ENCODE measurements at regions not wholly inside any gene's neighbourhood (a gene's known extent, or its start where the extent isn't known, plus 50 kb on each side); places are given as distances from the start of the nearest gene placed in this dataset.

DNA sequence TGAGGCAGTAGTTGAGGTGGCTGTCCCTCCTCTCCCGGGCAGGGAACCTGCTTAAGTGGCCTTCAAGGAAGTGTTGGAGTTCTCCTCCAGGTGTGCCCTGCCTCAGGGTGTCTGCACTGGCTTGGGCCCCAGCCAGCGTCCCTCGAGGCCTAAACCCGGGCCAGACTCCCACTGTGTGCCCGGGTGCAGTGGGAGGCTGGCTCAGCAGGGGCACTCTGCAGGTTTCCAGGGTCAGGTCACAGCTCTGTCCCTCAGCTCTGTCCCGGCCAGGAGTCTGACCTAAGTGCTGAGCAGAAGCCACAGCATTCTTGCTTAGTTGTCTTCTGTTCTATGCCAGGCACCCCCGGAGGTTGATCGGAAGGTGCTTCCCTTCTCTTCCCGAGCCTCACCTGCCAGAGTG lies 69.0 kb upstream of the OTOS start:
- DNase-seq (ENCODE audit: low spot score): no peak

GRCh38 chr2:240210198-240210965 lies 69.9 kb upstream of the OTOS start:
- DNase-seq (ENCODE audit: low spot score): no peak

DNA sequence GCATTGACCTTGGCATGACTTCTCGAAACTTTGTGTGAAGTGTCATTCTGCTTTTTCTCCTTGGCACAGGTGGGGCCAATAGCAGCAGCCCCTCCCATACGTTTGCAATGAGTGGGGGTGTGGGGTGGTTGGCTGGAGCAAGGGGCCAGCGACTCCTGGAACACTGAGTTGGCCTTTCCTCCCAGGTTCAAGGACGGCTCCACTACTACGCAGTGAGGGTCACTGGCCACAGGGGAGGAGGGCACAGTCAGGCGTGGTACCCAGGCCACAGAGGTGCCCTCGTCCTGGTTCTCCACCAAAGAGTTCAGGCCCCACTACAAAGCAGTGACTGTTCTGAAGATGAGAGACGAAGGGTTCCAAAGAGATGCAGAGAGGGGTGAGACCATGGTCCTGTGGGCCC lies 70.6 kb upstream of the OTOS start:
- no peak for DNase-seq (ENCODE audit: low spot score)

DNA sequence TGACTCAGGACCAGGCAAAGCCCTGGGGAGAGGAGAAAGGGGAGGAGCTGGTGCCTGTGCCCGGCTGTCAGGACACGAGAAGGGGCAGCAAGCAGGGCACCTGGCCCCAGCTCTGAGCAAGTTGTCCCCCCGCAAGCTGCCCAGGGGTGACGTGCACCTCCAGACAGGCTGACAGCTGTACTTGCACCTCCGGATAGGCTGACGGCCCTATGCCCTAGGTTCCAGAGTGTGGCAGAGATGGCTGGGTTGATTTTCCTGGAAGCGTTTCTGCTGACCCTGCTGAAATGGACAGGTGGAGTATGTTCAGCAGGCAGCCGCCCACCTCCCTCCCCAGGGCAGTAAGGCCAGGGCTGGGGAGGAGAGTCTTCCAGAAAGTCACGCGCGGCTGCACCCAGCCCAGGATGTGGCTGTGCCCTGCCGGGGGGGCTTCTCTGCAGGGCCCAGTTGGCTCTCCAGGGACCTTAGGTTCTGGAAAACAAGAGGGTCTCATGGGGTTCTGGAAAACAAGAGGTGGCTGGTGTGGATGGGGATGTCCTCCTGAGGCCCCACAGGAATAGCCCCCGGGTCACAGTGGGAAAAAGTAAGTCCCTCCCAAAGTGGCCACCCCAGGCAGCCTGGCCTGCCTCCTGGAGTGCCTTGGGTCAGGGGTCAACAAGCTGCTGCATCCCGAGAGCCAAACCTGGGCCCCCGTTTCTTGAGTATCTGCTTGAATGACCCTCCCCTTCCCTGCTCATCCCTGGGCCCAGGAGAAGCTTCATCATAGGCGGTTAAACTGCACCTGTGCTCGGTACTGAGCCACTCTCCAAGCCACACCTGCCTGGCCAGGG lies 71.4 kb upstream of the OTOS start:
- no peak for DNase-seq (ENCODE audit: low spot score)

DNA sequence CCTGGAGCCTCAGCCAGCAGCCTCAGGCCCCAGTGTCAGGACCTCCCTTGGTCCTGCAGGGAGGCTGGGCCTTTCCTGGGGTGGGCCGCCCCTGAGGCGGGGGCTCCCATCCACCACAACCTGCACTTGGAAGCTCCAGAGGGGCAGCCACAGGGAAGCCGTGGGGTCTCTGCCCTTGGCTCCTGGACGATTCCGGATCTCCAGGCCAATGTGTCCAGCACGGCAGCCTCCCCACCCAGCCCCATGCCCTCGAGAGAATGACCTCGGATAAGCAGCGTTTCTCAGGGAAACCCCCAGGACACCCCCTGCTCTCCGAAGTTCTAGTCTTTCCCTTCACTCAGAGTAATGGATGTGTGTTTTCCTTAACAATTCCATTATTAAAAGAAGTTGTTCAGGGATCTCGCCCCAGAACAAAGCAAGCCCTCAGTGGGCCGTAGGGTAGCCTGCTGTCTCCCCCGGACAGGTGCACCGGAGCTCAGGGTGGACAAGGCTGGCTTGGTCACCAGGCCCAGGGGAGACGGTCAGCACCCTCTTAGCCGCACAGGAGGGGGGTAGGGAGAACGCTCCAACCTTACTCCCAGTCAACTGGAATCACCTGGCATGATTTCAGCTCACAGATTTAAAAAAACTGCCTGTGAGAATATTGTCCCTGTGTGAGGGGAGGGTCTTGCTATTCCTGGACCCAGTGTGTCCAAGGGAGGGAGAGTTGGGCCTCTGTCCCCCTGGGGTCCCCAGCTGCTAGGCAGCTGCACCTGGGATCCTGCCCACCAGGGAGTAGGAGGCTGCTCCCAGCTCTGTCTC lies 72.2 kb upstream of the OTOS start:
- no peak for DNase-seq (ENCODE audit: low spot score)

DNA sequence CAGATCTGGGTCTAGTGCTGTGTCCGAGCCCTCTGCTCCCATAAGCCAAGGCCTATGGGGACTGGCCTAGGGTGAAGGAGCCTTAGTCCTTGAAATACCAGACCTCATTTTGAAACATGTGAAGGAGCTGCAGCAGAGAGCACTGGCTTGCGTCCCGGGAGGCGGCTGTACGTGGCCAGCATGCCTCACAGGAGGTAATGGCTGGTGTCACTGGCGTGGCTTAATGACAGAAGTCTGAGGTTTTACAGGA lies 72.7 kb upstream of the OTOS start:
- DNase-seq (ENCODE audit: low spot score): no peak

GRCh38 chr2:240213476-240214421 lies 73.3 kb upstream of the OTOS start:
- no peak for DNase-seq (ENCODE audit: low spot score)

- no peak for DNase-seq (ENCODE audit: low spot score)
These were observed 74.6 kb upstream of the OTOS start for GRCh38 chr2:240214790-240215675.

DNA sequence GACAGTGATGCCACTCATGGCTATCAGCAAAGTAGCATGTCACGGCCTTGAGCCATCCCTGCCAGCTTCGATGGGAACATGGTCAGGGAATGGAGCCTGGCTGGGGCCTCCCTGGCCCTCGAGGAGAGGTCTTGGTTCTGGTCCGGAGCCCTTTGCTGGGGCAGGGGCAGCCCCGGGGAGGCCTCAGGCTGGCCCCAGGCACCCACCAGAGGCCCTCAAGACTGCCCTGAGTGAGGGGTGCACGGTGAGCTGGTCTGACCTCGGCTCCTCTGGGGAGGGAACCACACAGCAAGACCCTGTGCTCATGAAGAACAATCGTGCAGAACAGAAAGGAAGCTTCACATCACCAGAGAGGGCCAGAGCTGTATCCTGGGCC lies 75.2 kb upstream of the OTOS start:
- no peak for DNase-seq (ENCODE audit: low spot score)

- DNase-seq (ENCODE audit: low spot score): no peak
These were observed 75.7 kb upstream of the OTOS start for GRCh38 chr2:240216167-240216566.

DNA sequence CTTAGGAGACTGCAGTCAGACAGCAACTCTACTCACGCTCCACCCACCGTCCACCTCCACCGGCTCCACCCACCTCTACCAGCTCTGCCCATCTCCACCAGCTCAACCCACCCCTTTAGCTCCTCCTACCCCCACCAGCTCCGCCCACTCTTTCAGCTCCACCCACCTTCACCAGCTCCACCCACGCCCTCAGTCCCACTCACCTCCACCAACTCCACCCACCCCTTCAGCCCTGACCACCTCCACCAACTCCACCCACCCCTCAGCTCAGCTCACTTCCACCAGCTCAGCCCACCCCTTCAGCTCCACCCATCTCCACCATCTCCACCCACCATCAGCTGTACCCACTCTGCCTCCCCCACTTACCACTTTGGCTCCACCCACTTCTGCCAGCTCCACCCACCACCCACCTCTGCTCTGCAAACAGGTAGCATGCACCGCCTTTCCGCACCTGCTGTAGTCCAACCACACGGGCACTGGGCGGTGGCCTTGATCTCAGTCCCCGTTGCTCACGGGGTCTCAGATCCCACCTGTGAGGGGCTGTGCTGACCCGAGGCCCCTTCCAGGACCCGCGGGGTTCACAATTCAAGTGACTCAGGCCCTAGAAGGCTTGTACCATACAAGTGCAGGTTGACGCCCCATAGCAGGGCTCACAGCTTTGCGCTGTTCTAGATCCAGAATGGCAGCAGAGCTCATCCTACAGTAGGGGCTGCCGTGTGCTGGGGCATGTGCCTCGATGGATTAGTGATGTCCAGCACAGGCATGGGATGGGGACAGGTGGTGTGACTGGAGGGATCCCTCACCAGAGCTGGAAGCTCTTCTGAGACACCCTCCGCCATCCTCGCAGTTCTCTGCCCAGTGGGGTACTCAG lies 77.2 kb upstream of the OTOS start:
- no peak for DNase-seq (ENCODE audit: low spot score)

- DNase-seq (ENCODE audit: low spot score): no peak
These were observed 78.9 kb upstream of the OTOS start for GRCh38 chr2:240219208-240219890.

DNA sequence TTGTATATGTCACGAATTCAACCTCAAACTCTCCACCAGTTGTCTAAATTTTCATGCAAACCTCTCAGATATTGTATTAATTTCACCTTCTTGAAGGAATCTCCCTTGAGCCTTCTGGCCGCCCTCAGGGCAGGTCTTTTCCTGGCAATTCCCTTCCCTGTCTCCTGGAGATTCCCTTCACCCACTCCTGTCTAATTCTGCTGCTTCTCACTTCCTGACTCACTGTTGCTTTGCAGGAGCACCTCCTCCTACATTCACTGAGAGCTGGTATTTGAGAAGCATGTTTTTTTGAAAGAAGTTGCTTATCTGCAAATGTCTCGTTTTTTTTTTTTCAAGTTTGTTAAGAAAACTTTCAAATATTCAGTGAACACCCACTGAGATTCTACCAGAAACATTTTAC lies 79.9 kb upstream of the OTOS start:
- no peak for DNase-seq (ENCODE audit: low spot score)

DNA sequence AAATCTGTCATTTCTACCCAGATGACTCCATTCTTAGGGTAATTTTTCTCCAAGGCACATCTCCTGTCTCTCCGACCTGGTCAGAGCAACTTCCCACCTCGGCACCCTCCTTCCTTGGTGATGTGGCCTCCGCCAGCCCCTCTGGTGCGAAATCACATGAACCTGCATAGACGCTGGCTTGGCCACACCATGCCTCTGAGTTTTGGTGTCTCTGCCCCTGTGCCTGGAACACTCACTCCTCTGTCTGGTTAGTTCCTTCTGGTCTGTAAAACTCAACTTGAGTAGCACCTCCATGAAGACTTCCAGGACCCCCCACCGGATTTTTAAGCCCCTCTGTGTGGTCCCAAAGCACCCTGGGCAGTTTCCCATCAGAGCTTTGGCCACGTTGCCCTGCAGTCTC lies 83.2 kb upstream of the OTOS start:
- DNase-seq (ENCODE audit: low spot score): no peak

DNA sequence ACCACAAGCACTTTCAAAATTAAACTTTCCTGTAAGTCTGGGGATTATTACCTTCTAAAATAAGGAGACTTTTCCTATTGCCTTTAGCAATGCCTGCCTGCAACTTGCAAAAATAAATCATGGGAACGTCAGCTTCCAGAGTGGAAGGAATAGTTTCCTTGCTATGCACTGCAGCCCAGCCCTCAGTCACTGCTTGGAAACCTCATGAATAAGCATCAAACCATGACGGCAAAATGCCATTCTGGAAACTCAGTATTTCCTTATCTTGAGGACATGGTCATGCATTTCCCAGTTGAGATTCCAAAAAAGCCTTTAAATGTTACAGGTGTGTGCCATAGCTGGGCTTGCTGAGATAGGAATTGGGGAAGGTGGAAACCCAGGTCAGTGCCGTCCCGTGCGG lies 84.2 kb upstream of the OTOS start:
- no peak for DNase-seq (ENCODE audit: low spot score)

- no peak for DNase-seq (ENCODE audit: low spot score)
These were observed 84.7 kb upstream of the OTOS start for GRCh38 chr2:240225131-240225530.

- no peak for DNase-seq (ENCODE audit: low spot score)
These were observed 85.4 kb upstream of the OTOS start for GRCh38 chr2:240225660-240226475.

All from germinal center (tissue), 1 donor.